Daoy (cell line): ENCODE measurements at regions not wholly inside any gene's neighbourhood (a gene's known extent, or its start where the extent isn't known, plus 50 kb on each side); places are given as distances from the start of the nearest gene placed in this dataset.

ENCODE experiments used
- DNase-seq: peaks from one replicate; pipeline ENCODE4 v3.0.0-alpha.2; 2015; ENCODE audit warnings: low read depth

DNA sequence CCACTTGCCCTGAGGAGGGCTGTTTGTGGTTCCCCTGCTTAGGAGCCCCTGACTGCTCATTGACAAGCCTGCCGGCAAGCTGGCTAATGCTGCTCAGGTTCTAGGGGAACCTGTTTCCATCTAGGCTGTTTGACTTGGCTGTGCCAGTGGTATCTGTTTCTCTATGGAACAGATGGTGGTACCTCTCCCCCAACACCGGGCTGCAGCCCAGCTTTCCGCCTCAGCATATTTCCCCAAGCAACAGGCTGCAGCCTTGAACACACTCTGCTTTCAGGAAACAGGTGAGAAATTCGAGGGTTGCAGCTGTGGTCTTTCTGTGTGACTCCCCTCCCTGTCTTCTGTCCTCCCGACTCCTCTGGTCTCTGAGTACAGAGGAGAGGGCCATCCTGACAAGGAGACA is 132.3 kb downstream of the TMEM132E start:
- DNase-seq = no peak

DNA sequence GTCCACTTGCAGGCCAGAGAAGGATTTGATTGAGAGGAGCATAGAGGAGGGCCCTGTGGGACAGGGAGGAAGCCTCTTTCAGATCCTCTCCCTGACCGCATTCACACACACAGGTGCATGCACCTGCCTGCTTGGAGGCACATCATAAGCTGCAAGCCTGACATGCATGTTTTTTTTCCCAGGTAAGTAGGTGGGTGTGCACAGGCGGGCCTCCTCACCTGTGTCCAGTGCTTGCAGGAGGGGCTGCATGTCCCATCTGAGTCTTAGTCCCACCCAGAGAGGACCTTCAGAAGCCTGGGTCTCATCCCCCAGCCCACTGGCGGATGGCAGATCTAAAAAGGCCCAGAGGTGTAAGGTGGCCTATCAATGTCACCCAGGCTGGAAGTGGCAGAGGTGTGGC is 130.8 kb downstream of the TMEM132E start:
- no peak for DNase-seq

DNA sequence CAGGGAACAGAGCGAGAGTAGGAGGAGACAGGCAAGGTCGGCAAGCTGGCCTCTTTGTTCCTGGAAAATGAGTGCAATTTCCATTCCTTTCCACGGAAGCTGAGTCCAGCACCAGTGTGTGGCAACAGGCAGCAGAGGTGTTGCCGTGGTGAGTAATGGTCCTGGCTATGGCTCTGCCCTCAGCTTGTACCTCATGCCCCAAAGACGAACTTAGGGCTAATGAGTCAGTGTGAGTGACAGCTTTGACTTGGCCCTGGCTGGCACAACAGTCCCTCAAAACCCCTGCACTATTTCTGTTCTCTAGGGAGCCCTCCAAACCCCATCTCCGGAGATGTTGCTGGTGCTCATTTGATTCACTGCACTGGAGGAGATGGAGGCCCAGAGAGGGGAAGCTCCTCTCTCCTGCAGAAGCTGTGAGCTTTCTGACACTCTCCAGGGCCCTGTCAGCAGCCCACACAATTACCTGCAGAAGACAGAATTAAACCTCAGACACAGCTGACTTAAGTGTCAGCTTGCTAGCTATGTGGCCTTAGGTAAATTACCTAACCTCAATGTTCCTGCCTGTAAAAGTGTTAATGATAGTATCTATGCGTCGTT is 129.9 kb downstream of the TMEM132E start:
- peak; percentile 15 for DNase-seq

DNA sequence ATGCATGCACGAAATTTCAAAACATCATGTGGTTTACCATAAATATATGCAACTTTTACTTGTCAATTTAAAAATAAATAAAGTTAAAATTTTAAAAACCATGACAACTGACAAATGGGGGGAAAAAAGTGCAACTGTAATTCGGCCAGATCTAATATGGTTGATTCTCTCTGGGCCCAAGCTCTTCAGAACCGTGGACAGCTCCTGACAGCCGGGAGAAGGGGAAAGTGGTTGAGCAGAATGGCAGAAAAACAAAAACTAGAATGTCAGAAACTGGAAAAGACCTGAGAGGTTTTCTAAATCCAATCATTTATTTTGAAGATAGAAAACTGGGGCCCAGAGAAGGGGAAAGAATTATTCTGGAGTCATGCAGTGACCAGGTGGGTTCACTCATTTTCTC is 126.6 kb downstream of the TMEM132E start:
- no peak for DNase-seq

DNA sequence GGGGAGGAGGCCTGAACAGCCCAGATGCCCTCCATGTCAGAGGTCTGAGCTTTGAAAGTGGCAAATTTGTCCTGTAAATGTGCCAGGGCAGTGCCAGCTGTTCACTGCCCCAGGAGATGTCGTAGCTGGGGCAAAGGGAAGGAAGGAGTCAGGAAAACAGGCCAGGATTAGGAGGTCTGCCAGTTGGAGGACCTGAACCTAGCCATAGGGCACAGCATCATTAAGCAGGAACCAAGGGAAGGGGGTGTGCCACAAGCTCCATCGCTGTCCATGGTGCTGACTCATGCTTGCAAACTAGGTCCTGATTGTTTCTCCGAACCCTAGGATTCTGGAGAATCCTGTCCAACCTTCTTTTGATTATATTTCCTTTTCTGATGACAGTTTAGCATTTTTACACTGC is 124.2 kb downstream of the TMEM132E start:
- DNase-seq = peak; percentile 22

DNA sequence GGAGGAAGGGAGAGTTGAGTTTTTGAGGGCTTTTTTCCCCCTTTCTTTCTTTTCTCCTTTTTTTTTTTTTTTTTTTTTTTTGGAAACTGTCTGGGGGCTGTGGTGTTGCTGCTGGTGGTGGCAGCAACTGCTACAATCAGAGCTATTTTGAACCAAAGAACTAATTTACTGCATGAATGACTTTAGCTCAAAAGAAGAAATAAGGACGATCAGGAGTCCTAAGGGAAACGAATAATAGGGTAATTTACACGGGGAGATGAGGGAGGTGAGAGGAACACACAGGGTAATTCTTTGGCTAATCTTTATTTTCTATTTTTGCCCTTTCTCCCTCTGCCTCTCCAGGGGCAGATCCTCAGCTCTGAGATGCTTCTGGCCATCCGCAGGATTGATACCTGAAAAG is 119.8 kb downstream of the TMEM132E start:
- DNase-seq = no peak

DNA sequence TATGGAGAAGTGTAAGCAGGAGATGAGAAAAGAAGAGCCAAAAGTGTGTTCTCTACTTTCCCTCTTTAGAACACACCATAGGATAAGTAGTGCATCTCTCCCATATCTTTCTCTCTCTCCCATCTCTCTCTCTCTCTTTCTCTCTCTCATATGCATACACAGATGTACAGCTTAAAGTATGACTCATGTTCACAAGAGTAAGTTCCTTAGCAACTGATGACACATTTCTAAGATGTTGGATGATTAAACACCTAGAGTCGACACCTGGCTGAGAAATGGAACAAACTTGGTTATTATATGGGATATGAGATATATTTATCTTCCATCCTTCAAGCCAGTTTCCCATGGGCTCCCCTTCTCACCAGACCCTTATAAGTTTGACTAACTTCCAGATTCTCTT is 113.5 kb downstream of the TMEM132E start:
- no peak for DNase-seq
